MCF 10A (cell line): ENCODE measurements at regions not wholly inside any gene's neighbourhood (a gene's known extent, or its start where the extent isn't known, plus 50 kb on each side); places are given as distances from the start of the nearest gene placed in this dataset.
"Not testable (repeated sequence)": the region's sequence is repeated elsewhere in the genome, so short reads cannot be mapped to it uniquely, and the experiment has no call there.

Source experiments
- BruUV-seq: library from RNA; stranded (reverse); fragments of 400-500 nt; replicated peaks from 2 replicates; lab custom pipeline; 2021; lab: Mats Ljungman, UMichigan
- CTCF ChIA-PET: fragments of 300-600 bp; sonication (Branson Sonifier 250); formaldehyde crosslinking; extraction: SDS; loops from one replicate; lab custom pipeline; 2021; ENCODE audit warnings: antibody characterized with exemption, inconsistent platforms; lab: Yijun Ruan, JAX
- POLR2A ChIA-PET: fragments of 300-600, 350-650 bp; sonication (Branson Sonifier 250); formaldehyde crosslinking; extraction: SDS; loops from one replicate; lab custom pipeline; 2020; ENCODE audit warnings: antibody characterized with exemption, inconsistent platforms; lab: Yijun Ruan, JAX
- DNase-seq: peaks from one replicate; pipeline ENCODE4 v3.0.0-alpha.2; 2018; ENCODE audit not compliant: unreplicated experiment
- H3K27ac Mint-ChIP-seq: one replicate; pipeline ENCODE4 v1.8.0; 2022; ENCODE audit warnings: mild to moderate bottlenecking, low read depth, mixed read lengths; ENCODE audit not compliant: unreplicated experiment
- H3K27me3 Mint-ChIP-seq: one replicate; pipeline ENCODE4 v1.8.0; 2022; ENCODE audit warnings: mixed read lengths; ENCODE audit not compliant: insufficient read depth, unreplicated experiment
- H3K36me3 Mint-ChIP-seq: one replicate; pipeline ENCODE4 v1.8.0; 2022; ENCODE audit warnings: mild to moderate bottlenecking, moderate library complexity, mixed read lengths; ENCODE audit not compliant: insufficient read depth, unreplicated experiment
- H3K4me1 Mint-ChIP-seq: one replicate; pipeline ENCODE4 v1.8.0; 2022; ENCODE audit warnings: mixed read lengths; ENCODE audit not compliant: insufficient read depth, unreplicated experiment
- H3K4me3 Mint-ChIP-seq: one replicate; pipeline ENCODE4 v1.8.0; 2022; ENCODE audit warnings: mild to moderate bottlenecking, moderate library complexity, mixed read lengths; ENCODE audit not compliant: unreplicated experiment
- H3K9me3 Mint-ChIP-seq: one replicate; pipeline ENCODE4 v1.8.0; 2022; ENCODE audit warnings: mixed read lengths; ENCODE audit not compliant: unreplicated experiment
- intact Hi-C: fragments of 100-400 bp; cut with micrococcal nuclease; formaldehyde crosslinking; loops from 2 replicates; pipeline ENCODE4 v1.14.1; 2022

DNA sequence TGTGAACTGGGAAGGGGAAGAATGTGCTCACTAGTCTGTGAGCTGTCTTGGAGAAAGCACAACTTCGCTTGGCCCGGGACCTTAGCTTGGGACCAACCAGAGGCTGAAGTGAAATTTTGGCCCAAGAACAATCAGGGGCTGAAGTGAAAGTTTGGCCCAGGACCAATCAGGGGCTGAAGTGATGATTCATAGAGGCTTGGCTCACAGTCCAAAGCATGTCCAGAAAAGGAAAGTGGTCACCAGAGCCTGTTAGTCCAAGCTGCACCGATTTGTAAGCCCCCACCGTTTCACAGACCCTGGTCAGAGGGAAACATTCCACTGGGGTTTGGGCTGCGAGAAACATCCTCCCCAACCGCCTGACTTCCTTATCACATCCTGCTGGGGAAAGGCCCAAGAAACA is 763.3 kb downstream of the SPATA31A7 start:
- H3K27ac Mint-ChIP-seq, POLR2A ChIA-PET, H3K9me3 Mint-ChIP-seq, intact Hi-C loops, H3K4me3 Mint-ChIP-seq, H3K27me3 Mint-ChIP-seq, BruUV-seq, CTCF ChIA-PET, H3K4me1 Mint-ChIP-seq, H3K36me3 Mint-ChIP-seq: not testable (repeated sequence)
- DNase-seq, result peak; percentile 5

DNA sequence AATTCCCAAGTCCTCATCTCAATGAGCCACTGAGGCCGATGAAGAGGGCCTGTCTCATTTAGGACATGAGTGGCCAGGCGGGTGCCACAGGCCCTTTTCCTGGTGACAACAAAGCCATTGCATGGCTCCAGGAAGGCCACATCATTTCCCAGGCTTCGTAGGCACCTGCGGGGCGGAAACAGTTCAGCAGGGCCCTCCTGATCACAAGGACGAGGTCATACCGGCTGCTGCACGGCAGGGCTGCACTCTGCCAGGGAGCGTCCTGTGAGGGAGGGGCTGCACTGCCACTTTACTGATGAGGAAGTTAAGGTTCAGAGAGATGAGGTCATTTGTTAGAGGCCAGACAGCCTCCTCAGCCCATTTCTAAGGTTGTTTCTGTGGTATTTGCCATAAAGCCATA is 781.8 kb downstream of the SPATA31A7 start:
- H3K4me3 Mint-ChIP-seq, H3K27ac Mint-ChIP-seq, DNase-seq, H3K4me1 Mint-ChIP-seq, intact Hi-C loops, POLR2A ChIA-PET, H3K9me3 Mint-ChIP-seq, CTCF ChIA-PET, H3K27me3 Mint-ChIP-seq, H3K36me3 Mint-ChIP-seq, BruUV-seq: not testable (repeated sequence)

DNA sequence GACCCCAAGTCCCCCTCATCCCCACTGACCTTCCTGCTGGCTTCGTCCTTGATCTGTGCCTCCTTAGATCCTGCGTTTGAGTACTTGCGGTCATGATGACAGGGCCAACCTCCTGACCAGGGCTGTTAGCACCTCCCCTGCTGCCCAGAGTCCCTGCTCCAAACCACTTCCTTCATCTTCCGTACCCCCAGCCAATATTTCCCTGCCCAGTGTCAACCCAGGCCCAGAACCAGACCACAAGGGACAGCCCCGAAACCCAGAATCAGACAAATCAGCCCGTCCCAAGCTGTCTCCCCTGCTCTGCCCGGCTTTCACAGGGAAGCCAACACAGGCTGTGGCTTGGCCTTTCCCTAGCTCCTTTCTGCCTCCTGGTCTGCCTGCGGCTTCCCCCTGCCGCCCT is 784.7 kb downstream of the SPATA31A7 start:
- H3K27ac Mint-ChIP-seq, CTCF ChIA-PET, H3K9me3 Mint-ChIP-seq, BruUV-seq, DNase-seq, H3K4me1 Mint-ChIP-seq, H3K27me3 Mint-ChIP-seq, POLR2A ChIA-PET, intact Hi-C loops, H3K36me3 Mint-ChIP-seq, H3K4me3 Mint-ChIP-seq: not testable (repeated sequence)

DNA sequence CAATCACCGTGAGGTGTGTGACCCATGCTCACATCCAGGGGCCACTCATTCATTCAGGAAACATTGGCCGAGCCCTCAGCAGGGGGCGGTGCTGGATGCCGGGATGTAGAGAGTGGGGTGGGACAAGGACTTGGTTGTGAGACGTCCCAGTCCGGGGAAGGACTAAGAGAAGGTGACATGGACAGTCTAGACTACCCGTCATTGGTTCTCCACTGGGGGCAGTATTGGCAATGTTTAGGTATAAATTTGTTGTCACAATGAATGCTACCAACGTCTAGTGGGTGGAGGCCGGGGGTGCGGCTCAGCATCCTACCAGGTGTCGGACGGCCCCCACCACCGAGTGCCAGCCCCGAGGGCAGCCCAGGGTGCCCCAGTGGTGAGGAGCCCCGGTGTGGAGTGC is 786.5 kb downstream of the SPATA31A7 start:
- DNase-seq, H3K36me3 Mint-ChIP-seq, POLR2A ChIA-PET, H3K9me3 Mint-ChIP-seq, BruUV-seq, H3K4me1 Mint-ChIP-seq, H3K27ac Mint-ChIP-seq, intact Hi-C loops, CTCF ChIA-PET, H3K4me3 Mint-ChIP-seq, H3K27me3 Mint-ChIP-seq: not testable (repeated sequence)

DNA sequence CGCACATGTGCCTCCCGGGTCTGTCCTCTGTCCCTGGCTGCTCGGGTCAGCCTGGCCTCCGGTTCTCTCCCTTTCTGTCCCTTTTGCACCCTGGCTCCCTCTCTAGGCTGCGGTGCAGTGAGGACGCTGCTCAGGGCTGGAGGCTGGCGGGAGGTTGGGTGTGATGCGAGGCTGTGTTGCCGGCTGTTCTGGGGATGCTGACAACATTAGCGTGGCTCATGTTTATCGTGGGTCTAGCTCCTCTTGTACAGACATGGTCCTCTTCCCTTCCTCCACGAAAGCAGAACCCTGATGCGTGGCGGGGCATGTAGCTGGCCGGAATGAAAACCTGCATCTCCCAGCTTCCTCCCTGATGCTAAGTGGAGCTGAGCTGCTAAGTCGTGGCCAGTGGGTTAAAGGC is 792.9 kb downstream of the SPATA31A7 start:
- CTCF ChIA-PET, H3K27me3 Mint-ChIP-seq, H3K4me3 Mint-ChIP-seq, intact Hi-C loops, H3K4me1 Mint-ChIP-seq, H3K9me3 Mint-ChIP-seq, H3K36me3 Mint-ChIP-seq, H3K27ac Mint-ChIP-seq, DNase-seq, BruUV-seq, POLR2A ChIA-PET: not testable (repeated sequence)

DNA sequence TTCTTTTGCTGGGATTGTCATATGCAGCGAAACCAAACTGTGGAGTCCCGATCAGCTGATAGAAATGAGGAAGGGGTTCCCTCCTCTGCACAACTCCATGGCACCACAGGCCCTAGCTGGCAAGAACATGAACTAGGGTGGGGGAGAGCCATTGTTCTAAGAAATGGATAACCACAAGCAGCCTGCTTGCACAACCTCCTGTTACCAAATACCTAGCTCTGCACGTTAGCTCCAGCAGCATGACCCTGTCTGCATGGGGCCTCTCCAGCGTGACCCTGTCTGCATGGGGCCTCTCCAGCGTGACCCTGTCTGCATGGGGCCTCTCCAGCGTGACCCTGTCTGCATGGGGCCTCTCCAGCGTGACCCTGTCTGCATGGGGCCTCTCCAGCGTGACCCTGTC is 793.6 kb downstream of the SPATA31A7 start:
- H3K27ac Mint-ChIP-seq, H3K27me3 Mint-ChIP-seq, POLR2A ChIA-PET, H3K4me1 Mint-ChIP-seq, BruUV-seq, intact Hi-C loops, H3K36me3 Mint-ChIP-seq, H3K4me3 Mint-ChIP-seq, DNase-seq, CTCF ChIA-PET, H3K9me3 Mint-ChIP-seq: not testable (repeated sequence)

DNA sequence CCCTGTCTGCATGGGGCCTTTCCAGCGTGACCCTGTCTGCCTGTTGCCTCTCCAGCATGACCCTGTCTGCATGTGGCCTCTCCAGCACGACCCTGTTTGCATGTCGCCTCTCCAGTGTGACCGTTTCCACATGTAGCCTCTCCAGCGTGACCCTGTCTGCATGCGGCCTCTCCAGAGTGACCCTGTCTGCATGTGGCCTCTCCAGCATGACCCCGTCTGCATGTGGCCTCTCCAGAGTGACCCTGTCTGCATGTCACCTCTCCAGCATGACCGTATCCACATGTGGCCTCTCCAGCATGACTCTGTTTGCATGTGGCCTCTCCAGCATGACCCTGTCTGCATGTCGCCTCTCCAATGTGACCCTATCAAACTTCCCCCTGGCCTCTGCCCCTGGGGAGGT is 794.1 kb downstream of the SPATA31A7 start:
- H3K4me3 Mint-ChIP-seq, H3K27me3 Mint-ChIP-seq, CTCF ChIA-PET, DNase-seq, H3K9me3 Mint-ChIP-seq, H3K4me1 Mint-ChIP-seq, POLR2A ChIA-PET, H3K36me3 Mint-ChIP-seq, H3K27ac Mint-ChIP-seq, intact Hi-C loops, BruUV-seq: not testable (repeated sequence)

DNA sequence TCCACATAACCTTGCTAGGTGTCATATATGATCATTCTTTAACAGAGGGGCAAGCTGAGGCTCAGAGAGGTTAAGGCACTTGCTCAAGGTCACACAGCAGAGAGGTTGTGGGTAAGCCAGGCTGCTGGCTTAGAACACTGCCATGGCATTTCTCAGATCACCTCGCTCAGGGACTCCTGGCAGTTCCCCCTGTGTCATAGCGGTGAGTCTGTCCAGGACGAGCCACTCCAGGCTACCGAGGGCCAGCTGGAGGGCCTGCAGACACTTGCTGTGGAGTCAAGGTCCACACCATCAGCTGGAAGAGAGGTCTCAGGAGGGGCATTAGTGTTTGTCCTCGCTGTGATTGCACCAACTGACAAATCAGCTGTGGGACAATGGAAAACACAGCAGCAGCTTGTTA is 794.7 kb downstream of the SPATA31A7 start:
- H3K9me3 Mint-ChIP-seq, H3K36me3 Mint-ChIP-seq, DNase-seq, H3K27me3 Mint-ChIP-seq, CTCF ChIA-PET, H3K4me3 Mint-ChIP-seq, POLR2A ChIA-PET, H3K27ac Mint-ChIP-seq, H3K4me1 Mint-ChIP-seq, BruUV-seq, intact Hi-C loops: not testable (repeated sequence)

DNA sequence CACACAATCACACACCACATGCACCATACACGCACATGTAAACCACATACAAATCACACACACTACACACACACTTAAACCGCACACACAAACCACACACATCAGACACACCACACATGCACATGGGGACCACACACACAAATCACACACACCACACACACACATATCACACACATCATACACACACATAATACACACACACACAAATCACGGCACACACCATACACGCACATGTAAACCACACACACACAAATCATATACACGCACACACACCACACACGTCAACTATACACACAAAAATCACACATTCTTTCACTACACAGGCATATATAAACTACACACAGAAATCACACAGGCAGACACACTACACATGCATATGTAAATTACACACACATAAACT is 802.3 kb downstream of the SPATA31A7 start:
- BruUV-seq, DNase-seq, intact Hi-C loops, H3K27ac Mint-ChIP-seq, H3K4me3 Mint-ChIP-seq, H3K4me1 Mint-ChIP-seq, POLR2A ChIA-PET, H3K9me3 Mint-ChIP-seq, H3K27me3 Mint-ChIP-seq, H3K36me3 Mint-ChIP-seq, CTCF ChIA-PET: not testable (repeated sequence)

- POLR2A ChIA-PET, intact Hi-C loops, H3K27me3 Mint-ChIP-seq, DNase-seq, H3K4me1 Mint-ChIP-seq, BruUV-seq, H3K27ac Mint-ChIP-seq, H3K4me3 Mint-ChIP-seq, H3K9me3 Mint-ChIP-seq, CTCF ChIA-PET, H3K36me3 Mint-ChIP-seq: not testable (repeated sequence)
These were observed 842.6 kb downstream of the SPATA31A7 start for GRCh38 chr9:62032441-62032840.
